ENCODE measurements at regions not wholly inside any gene's neighbourhood (a gene's known extent, or its start where the extent isn't known, plus 50 kb on each side); places are given as distances from the start of the nearest gene placed in this dataset.

DNA sequence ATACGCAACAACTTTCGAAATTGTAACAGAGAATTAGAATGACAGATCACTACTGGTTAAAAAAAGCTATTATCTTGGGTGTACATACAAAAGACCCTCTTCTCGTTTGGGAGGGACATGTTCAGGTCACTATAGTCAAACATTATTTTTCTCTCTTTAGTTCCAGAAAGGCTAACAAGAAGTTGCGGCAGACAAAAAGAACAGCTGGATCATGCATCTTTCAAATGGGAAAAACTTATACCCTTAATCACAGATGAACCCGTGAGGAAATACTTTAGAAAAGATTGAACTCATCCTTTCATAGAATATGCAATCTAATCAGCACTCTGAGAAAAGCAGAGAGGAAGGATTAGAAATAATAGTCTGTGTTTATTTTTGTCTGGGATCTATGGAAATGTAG, 72.5 kb downstream of the EVX1 start:
- CTCF ChIA-PET = no interaction called here
- no peak overlapping the region for H3K27ac ChIP-seq
- no peak for DNase-seq (ENCODE audit: low spot score)
- POLR2A ChIA-PET (ENCODE audit: low non-redundant PET) = no interaction called here
- TF ChIP-seq, protein P1, sequence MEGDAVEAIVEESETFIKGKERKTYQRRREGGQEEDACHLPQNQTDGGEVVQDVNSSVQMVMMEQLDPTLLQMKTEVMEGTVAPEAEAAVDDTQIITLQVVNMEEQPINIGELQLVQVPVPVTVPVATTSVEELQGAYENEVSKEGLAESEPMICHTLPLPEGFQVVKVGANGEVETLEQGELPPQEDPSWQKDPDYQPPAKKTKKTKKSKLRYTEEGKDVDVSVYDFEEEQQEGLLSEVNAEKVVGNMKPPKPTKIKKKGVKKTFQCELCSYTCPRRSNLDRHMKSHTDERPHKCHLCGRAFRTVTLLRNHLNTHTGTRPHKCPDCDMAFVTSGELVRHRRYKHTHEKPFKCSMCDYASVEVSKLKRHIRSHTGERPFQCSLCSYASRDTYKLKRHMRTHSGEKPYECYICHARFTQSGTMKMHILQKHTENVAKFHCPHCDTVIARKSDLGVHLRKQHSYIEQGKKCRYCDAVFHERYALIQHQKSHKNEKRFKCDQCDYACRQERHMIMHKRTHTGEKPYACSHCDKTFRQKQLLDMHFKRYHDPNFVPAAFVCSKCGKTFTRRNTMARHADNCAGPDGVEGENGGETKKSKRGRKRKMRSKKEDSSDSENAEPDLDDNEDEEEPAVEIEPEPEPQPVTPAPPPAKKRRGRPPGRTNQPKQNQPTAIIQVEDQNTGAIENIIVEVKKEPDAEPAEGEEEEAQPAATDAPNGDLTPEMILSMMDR (conservative IDR thresholded peaks at IDR 0.05; ENCODE audit: low read depth) = no peak

DNA sequence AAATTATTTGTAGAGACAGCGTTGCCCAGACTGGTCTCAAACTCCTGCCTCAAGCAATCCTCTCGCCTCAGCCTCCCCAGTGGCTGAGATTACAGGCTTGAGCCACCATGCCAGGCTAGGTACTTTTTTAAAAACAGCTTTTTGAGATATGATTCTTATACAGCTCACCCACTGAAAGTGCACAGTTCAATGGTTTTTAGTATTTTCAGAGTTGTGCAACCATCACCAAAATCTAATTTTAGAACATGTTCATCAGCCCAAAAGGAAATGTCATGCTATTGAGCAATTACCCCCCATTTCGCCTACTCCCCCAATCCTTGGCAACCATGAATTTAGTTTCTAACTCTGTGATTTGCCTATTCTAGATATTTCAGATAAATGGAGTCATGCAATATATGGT, 73.7 kb downstream of the EVX1 start:
- TF ChIP-seq, protein P1 (conservative IDR thresholded peaks at IDR 0.05; ENCODE audit: low read depth) = no peak
- no peak overlapping the region for H3K27ac ChIP-seq
- POLR2A ChIA-PET (ENCODE audit: low non-redundant PET) = no interaction called here
- DNase-seq (ENCODE audit: low spot score) = no peak
- CTCF ChIA-PET = interaction anchor here (0.6 kb wide), 1 partner anchor 458 kb away, joined by 3 read pairs; no protein-coding TSS in a partner anchor

DNA sequence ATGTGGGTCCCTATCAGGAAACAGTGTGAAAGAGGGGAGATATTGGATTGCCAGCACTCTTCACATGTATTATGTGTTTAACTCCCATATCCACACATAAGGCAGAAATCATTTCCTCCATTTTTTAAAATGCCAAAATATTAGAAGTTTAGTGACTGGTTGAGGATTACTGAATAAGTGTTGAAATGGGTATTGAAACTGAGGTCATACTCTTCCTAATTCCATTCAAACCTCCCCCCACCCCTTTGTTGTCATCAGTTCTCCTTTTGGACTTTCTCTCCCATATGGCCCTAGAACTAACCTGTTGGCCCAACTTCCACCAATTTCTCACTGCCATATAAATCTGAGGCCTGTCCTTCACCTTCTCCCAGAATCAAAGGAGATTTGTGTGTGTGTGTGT, 81.6 kb downstream of the EVX1 start:
- no peak for DNase-seq (ENCODE audit: low spot score)
- CTCF ChIA-PET = interaction anchor here (0.5 kb wide), 1 partner anchor 617 kb away, joined by 4 read pairs; no protein-coding TSS in a partner anchor
- TF ChIP-seq, protein P1 (conservative IDR thresholded peaks at IDR 0.05; ENCODE audit: low read depth) = no peak
- H3K27ac ChIP-seq = no peak overlapping the region
- POLR2A ChIA-PET (ENCODE audit: low non-redundant PET) = no interaction called here

DNA sequence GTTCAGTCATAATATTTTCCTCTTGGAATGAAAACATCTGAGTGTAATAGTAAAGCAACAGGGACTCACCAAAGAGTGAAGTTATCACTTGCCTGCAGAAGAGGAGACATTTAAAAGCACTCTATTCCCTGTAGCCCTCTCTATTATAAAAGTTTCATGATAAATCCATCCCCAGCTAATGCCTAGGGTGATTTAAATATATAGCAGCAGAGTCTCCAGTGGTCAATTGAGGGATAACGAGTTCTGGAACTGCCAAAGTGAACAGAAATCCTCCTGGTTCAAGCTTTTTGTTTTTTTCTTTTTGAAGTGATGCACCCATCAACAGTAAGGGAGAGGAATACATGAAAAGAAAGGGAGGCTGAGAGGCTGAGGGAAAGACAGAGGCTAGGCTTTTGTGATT, 87.3 kb downstream of the EVX1 start:
- ChIA-PET CTCF (interaction anchor here (0.5 to 0.6 kb wide), 2 partner anchors 18 to 97 kb away, joined by 3 read pairs; no protein-coding TSS in a partner anchor), POLR2A (ENCODE audit: low non-redundant PET) (interaction anchor here (0.6 kb wide), 1 partner anchor 783 kb away, joined by 3 read pairs; no protein-coding TSS in a partner anchor)
- TF ChIP-seq, protein P1 (conservative IDR thresholded peaks at IDR 0.05; ENCODE audit: low read depth) = peak; percentile 29
- peak; percentile 30 for DNase-seq (ENCODE audit: low spot score)
- H3K27ac ChIP-seq = no peak overlapping the region

DNA sequence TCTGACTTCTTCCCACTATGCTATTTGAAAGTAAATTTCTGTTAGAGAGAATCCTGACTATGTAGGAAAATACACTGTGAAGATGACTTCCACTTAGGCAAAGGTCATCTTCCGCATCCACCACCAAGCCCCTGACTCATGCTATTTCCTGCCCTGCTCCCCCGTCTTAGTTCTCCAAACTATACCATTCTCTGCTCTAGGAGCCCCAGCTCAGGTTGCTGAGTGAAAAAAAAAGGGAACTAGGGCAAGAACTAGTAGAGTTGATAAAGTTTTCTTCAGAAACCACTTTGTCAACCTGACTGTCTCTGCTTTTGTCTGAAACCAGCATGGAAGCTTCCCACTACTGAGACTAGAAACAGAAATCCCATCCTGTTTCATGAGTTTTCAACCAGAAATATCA, 96.9 kb downstream of the EVX1 start:
- H3K27ac ChIP-seq = no peak overlapping the region
- ChIA-PET CTCF (interaction anchor here (0.5 to 1.2 kb wide), 2 partner anchors 9 to 35 kb away, joined by 3 read pairs; no protein-coding TSS in a partner anchor), POLR2A (ENCODE audit: low non-redundant PET) (no interaction called here)
- TF ChIP-seq, protein P1 (conservative IDR thresholded peaks at IDR 0.05; ENCODE audit: low read depth) = no peak
- no peak for DNase-seq (ENCODE audit: low spot score)

DNA sequence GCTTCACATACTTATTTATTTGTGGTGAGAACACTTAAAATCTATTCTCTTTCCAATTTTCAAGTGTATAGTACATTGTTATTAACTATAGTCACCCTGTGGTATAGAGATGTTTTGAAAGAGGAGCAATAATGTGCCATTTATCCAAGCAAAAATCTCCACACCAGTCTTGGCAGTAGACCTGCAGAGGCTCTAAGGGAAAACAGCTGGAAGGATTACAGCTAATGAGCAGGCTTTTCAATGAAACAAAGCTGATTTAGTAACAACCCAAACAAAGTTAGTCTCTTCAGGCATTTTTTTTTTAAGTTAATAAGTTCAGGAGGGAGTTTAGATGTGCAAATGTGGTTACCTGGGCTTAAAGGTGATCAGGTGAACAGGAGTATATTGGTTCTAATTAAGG, 101.9 kb downstream of the EVX1 start:
- TF ChIP-seq, protein P1 (conservative IDR thresholded peaks at IDR 0.05; ENCODE audit: low read depth) = no peak
- POLR2A ChIA-PET (ENCODE audit: low non-redundant PET) = no interaction called here
- no peak overlapping the region for H3K27ac ChIP-seq
- CTCF ChIA-PET = interaction anchor here (0.6 to 1.2 kb wide), 2 partner anchors 14 to 67 kb away, joined by 3 read pairs; no protein-coding TSS in a partner anchor
- no peak for DNase-seq (ENCODE audit: low spot score)
